ENCODE measurements at regions not wholly inside any gene's neighbourhood (a gene's known extent, or its start where the extent isn't known, plus 50 kb on each side); places are given as distances from the start of the nearest gene placed in this dataset.

DNA sequence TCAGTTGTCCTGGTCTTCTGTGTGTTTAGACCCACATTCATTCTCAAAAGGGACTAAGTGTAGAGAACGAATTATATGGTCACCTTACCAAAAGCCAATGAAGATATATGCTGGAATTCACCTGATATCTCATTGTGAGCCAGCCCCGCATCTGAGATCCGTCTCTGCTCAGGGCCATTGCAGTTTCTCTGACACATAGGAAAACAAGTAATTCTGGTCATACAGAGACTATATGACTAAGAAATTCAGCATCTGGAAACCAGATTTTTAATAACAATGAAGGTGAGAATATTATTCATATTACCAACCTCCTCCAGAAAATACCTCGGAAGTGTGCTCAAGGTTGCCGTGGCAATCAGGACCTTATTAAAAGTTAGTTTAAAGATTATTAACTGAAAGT is 278.6 kb upstream of the EDNRB start:
- no peaks in the 10 kb centered on the region for H3K9me3 ChIP-seq
- WGBS, 5 donors = 59 to 90% (median 84%) methylated on average over 5 of the region's 5 CpGs
- no peak for DNase-seq
- no peak overlapping the region for H3K27ac ChIP-seq
- no peak overlapping the region for H3K4me3 ChIP-seq
- peaks cover 0 to 3% (median 0%) of the 10 kb centered on the region in 7 donors for H3K27me3 ChIP-seq (replicated peaks in 1 of 7)
- no peak for TF ChIP-seq POLR2AphosphoS5 (IDR thresholded peaks at IDR 0.05)
- no peak for TF ChIP-seq POLR2A (IDR thresholded peaks at IDR 0.05)
- TF ChIP-seq, protein P1, sequence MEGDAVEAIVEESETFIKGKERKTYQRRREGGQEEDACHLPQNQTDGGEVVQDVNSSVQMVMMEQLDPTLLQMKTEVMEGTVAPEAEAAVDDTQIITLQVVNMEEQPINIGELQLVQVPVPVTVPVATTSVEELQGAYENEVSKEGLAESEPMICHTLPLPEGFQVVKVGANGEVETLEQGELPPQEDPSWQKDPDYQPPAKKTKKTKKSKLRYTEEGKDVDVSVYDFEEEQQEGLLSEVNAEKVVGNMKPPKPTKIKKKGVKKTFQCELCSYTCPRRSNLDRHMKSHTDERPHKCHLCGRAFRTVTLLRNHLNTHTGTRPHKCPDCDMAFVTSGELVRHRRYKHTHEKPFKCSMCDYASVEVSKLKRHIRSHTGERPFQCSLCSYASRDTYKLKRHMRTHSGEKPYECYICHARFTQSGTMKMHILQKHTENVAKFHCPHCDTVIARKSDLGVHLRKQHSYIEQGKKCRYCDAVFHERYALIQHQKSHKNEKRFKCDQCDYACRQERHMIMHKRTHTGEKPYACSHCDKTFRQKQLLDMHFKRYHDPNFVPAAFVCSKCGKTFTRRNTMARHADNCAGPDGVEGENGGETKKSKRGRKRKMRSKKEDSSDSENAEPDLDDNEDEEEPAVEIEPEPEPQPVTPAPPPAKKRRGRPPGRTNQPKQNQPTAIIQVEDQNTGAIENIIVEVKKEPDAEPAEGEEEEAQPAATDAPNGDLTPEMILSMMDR (IDR thresholded peaks at IDR 0.05 in 8 of 11, conservative IDR thresholded peaks at IDR 0.05 in 3 of 11) = no peak
- intact Hi-C loops (cut with DNase I; ENCODE audit: low total_unique reads) = no loop called here
- H3K36me3 ChIP-seq = no peaks in the 10 kb centered on the region
- no peaks in the 10 kb centered on the region for H3K4me1 ChIP-seq

DNA sequence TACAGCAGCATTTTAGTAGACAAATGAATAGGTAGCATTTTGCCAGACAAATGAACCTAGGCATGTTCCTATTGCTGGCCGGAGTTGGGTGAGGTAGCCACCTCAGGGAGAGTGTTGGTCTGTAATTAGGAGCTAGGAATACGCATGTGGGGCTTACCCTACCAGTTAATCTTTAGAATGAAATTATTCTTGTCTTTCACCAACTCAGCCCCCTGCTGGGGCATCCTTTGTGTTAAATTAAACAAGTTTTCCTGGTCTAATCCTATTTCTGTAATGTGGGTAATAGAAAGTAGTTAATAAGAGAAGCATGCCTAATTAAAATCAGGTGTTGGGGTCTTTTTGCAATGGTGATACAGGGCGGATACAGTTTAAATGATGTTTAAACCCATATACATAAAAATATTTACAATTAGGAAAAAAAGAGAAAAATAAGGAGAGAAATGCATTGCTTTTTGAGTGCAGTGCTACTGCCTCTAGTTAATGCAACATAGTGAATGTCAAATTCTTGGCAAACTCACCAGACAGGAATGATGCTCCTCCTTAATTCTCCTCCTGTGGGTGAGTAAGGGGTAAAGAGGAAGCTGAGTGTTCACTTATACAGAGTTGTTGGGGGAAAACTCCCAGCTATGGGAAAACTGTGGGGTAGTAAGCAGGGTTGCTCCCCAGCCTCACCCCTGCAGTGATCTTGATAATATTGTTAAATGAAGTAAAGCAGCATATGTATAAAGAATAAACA is 276.4 kb upstream of the EDNRB start:
- no peak overlapping the region for H3K4me3 ChIP-seq
- peaks cover 0 to 3% (median 0%) of the 10 kb centered on the region in 7 donors for H3K27me3 ChIP-seq (replicated peaks in 1 of 7)
- TF ChIP-seq POLR2AphosphoS5 (IDR thresholded peaks at IDR 0.05) (no peak), POLR2A (IDR thresholded peaks at IDR 0.05) (no peak)
- TF ChIP-seq, protein P1 (IDR thresholded peaks at IDR 0.05 in 8 of 11, conservative IDR thresholded peaks at IDR 0.05 in 3 of 11) = no peak
- no peaks in the 10 kb centered on the region for H3K9me3 ChIP-seq
- no peaks in the 10 kb centered on the region for H3K36me3 ChIP-seq
- WGBS, 5 donors = 81 to 93% (median 87%) methylated on average over 3 of the region's 3 CpGs
- intact Hi-C loops (cut with DNase I; ENCODE audit: low total_unique reads) = no loop called here
- no peak overlapping the region for H3K27ac ChIP-seq
- no peaks in the 10 kb centered on the region for H3K4me1 ChIP-seq
- DNase-seq = no peak

DNA sequence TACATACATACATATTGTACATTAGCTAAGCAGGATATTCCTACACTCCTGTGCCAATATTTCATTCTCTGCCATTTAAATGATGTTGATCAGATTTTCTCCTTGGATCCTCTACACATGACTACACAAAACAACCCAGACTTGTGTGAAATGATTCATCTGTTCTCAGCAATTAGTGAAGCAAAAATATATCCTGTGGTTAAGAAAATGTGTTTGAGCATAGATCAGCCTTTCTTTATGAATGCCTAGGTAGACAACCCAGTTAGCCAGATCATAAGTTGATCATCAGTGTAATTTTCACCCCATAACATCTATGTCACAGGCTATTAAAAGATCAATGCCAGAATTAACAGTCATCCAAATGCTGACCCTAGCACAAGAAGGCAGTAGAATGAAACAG is 275.2 kb upstream of the EDNRB start:
- intact Hi-C loops (cut with DNase I; ENCODE audit: low total_unique reads) = no loop called here
- DNase-seq = no peak

DNA sequence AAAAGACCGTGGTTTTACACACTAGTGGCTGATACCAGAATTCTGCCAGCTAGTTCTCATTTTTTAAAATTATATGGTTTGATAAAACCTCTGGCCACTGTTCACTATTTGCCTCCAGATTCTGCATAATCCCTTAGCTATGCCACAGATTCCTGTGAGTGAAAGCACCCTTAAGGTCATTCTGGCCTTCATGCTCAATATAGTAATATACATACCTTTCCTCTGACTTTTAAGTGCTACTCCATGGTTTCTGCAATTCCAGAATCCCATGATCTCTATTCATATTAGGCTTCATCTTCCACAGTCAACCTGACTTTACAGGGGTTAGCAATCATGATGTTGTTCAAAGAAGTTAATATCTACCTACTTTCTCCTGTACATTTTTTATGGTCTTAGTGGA is 274.1 kb upstream of the EDNRB start:
- Histone ChIP-seq H3K27ac (no peak overlapping the region), H3K27me3 (replicated peaks in 1 of 7) (no peaks in the 10 kb centered on the region), H3K9me3 (no peaks in the 10 kb centered on the region), H3K4me3 (no peak overlapping the region), H3K4me1 (no peaks in the 10 kb centered on the region), H3K36me3 (no peaks in the 10 kb centered on the region)
- TF ChIP-seq POLR2A (IDR thresholded peaks at IDR 0.05) (no peak), POLR2AphosphoS5 (IDR thresholded peaks at IDR 0.05) (no peak)
- TF ChIP-seq, protein P1 (IDR thresholded peaks at IDR 0.05 in 8 of 11, conservative IDR thresholded peaks at IDR 0.05 in 3 of 11) = no peak
- no peak for DNase-seq
- 0 to 95% (median 39%) methylated on average over 1 of the region's 1 CpG for WGBS, 5 donors
- intact Hi-C loops (cut with DNase I; ENCODE audit: low total_unique reads) = no loop called here

More for the DNA sequence above, 275.2 kb upstream of the EDNRB start:
- Histone ChIP-seq H3K4me3 (no peak overlapping the region), H3K27ac (no peak overlapping the region), H3K9me3 (no peaks in the 10 kb centered on the region), H3K36me3 (no peaks in the 10 kb centered on the region), H3K4me1 (no peaks in the 10 kb centered on the region), H3K27me3 (replicated peaks in 1 of 7) (peaks cover 0 to 3% (median 0%) of the 10 kb centered on the region in 7 donors)
- no peak for TF ChIP-seq POLR2AphosphoS5 (IDR thresholded peaks at IDR 0.05)
- no peak for TF ChIP-seq POLR2A (IDR thresholded peaks at IDR 0.05)
- TF ChIP-seq, protein P1 (IDR thresholded peaks at IDR 0.05 in 8 of 11, conservative IDR thresholded peaks at IDR 0.05 in 3 of 11) = no peak
